ENCODE measurements at regions not wholly inside any gene's neighbourhood (a gene's known extent, or its start where the extent isn't known, plus 50 kb on each side); places are given as distances from the start of the nearest gene placed in this dataset.

- H4K8ac ChIP-seq (ENCODE audit: extremely low read depth, insufficient read depth, low read length) = no peak overlapping the region; the same call in 1 of the 2 replicates
- H3K4ac ChIP-seq (replicated peaks; ENCODE audit: insufficient read length, low read depth, low read length) = no peak overlapping the region
- H3K4me2 ChIP-seq (ENCODE audit: insufficient read depth in 1 of 2, low read depth in 2 of 2, low read length in 2 of 2) = no peak overlapping the region
- H3K9me3 ChIP-seq (ENCODE audit: insufficient read depth in 2 of 2, low read depth in 1 of 2, low read length in 1 of 2) = no peaks in the 10 kb centered on the region
- H4K5ac ChIP-seq (ENCODE audit: insufficient read length, low read depth, low read length) = no peak overlapping the region
- no peak overlapping the region for H3K18ac ChIP-seq (ENCODE audit: extremely low read depth, low read length)
- H3K56ac ChIP-seq (replicated peaks; ENCODE audit: insufficient read length, low read depth, low read length) = no peak overlapping the region
- no peak for FAIRE-seq
- no peak overlapping the region for H2BK20ac ChIP-seq (ENCODE audit: low read length)
- TF ChIP-seq CTBP2 (IDR thresholded peaks at IDR 0.05; ENCODE audit: borderline replicate concordance, insufficient read depth, insufficient read length, low read length) (no peak), E2F6 (IDR thresholded peaks at IDR 0.05) (no peak), SUZ12 (IDR thresholded peaks at IDR 0.05; ENCODE audit: low read length) (no peak), MAFK (IDR thresholded peaks at IDR 0.05; ENCODE audit: low read depth, low read length) (no peak), KDM1A (IDR thresholded peaks at IDR 0.05; ENCODE audit: borderline replicate concordance, low read length) (no peak), RAD21 (IDR thresholded peaks at IDR 0.05 in 1 of 2, conservative IDR thresholded peaks at IDR 0.05 in 1 of 2; ENCODE audit: low read depth in 2 of 2, low read length in 2 of 2) (no peak), TEAD4 (IDR thresholded peaks at IDR 0.05; ENCODE audit: low read depth, low read length) (no peak)
- TF ChIP-seq, protein P1, sequence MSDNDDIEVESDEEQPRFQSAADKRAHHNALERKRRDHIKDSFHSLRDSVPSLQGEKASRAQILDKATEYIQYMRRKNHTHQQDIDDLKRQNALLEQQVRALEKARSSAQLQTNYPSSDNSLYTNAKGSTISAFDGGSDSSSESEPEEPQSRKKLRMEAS (IDR thresholded peaks at IDR 0.05) = no peak
- H4K20me1 ChIP-seq (replicated peaks in 1 of 2; ENCODE audit: control insufficient read depth in 1 of 2, insufficient read depth in 2 of 2, low read length in 2 of 2) = no peaks in the 10 kb centered on the region
- WGBS, 2 experiments (ENCODE audit: extremely low coverage in 1 of 2, insufficient coverage in 1 of 2, insufficient read length in 1 of 2, insufficient replicate concordance in 2 of 2, low coverage in 1 of 2, low lambda C conversion rate in 2 of 2, missing lambda C conversion rate in 1 of 2) = 79% methylated on average over 4 of the region's 4 CpGs; no CpG with 5 or more reads in 1 of the 2 experiments
- H3K23me2 ChIP-seq (ENCODE audit: low read depth, low read length) = no peaks in the 10 kb centered on the region
- H3K23ac ChIP-seq (ENCODE audit: insufficient read length) = no peak overlapping the region
- peaks cover 0 to 11% (median 5%) of the 10 kb centered on the region in 4 experiments; a peak in 4 of 7 replicates for H3K4me1 ChIP-seq (replicated peaks in 1 of 4; ENCODE audit: control insufficient read depth in 3 of 4, insufficient read depth in 4 of 4, low read length in 3 of 4)
- H3K9ac ChIP-seq (replicated peaks in 1 of 4; ENCODE audit: extremely low read depth in 1 of 4, low read depth in 3 of 4, low read length in 3 of 4) = no peak overlapping the region
- CTCF ChIA-PET (ENCODE audit: partially characterized antibody) = interaction anchor here (1.5 kb wide), 1 partner anchor 16 kb away, joined by 4 read pairs; no protein-coding TSS in a partner anchor
- H2BK120ac ChIP-seq (replicated peaks; ENCODE audit: low read depth, low read length) = no peak overlapping the region
- no peaks in the 10 kb centered on the region for H3K79me2 ChIP-seq (ENCODE audit: control insufficient read depth in 1 of 2, insufficient read depth in 2 of 2, low read length in 2 of 2)
- no peak overlapping the region for H2BK12ac ChIP-seq (ENCODE audit: low read depth, low read length)
- H2AFZ ChIP-seq (ENCODE audit: low read length) = no peak overlapping the region
- no peak for DNase-seq (ENCODE audit: low read depth in 1 of 2, low spot score in 2 of 2)
- H3K14ac ChIP-seq (ENCODE audit: insufficient read length) = no peak overlapping the region
- no peak overlapping the region for H3K4me3 ChIP-seq (ENCODE audit: extremely low read depth in 1 of 4, insufficient read depth in 2 of 4, low read depth in 3 of 4, low read length in 4 of 4)
- H3K79me1 ChIP-seq (ENCODE audit: low read depth, low read length) = no peaks in the 10 kb centered on the region
- no peak overlapping the region for H2BK5ac ChIP-seq (ENCODE audit: low read depth, low read length)
- no peaks in the 10 kb centered on the region for H3K36me3 ChIP-seq (ENCODE audit: control insufficient read depth in 2 of 4, insufficient read depth in 4 of 4, low read length in 3 of 4)
- no peak overlapping the region for H2BK15ac ChIP-seq (ENCODE audit: low read length)
- POLR2A ChIA-PET (ENCODE audit: partially characterized antibody) = no interaction called here
- no peak overlapping the region for H2AK5ac ChIP-seq (ENCODE audit: low read depth, low read length)
- H3K27ac ChIP-seq (ENCODE audit: low read depth, low read length) = no peak overlapping the region
- no peaks in the 10 kb centered on the region for H3K27me3 ChIP-seq (replicated peaks in 1 of 4; ENCODE audit: control insufficient read depth in 3 of 4, extremely low read depth in 1 of 4, insufficient read depth in 3 of 4, low read length in 3 of 4)
- no peak overlapping the region for H4K91ac ChIP-seq (replicated peaks; ENCODE audit: insufficient read length, low read length)
Observed at GRCh38 chr10:24010436-24010970, 198.4 kb upstream of the KIAA1217 start.
